CD4-positive, alpha-beta T cell (primary cell): ENCODE measurements at regions not wholly inside any gene's neighbourhood (a gene's known extent, or its start where the extent isn't known, plus 50 kb on each side); places are given as distances from the start of the nearest gene placed in this dataset.

Experiments
- ATAC-seq: fragments of 200-7000 bp; cut with Tn5 transposase; one replicate; pipeline ENCODE4 v1.10.0; 2022; ENCODE audit warnings: mild to moderate bottlenecking; ENCODE audit not compliant: poor library complexity
- CTCF ChIA-PET: fragments of 350-600 bp; sonication (Branson Sonifier 250); formaldehyde crosslinking; loops from one replicate; lab custom pipeline; 2021; ENCODE audit warnings: antibody characterized with exemption, inconsistent platforms; lab: Charles Lee
- POLR2A ChIA-PET: fragments of 350-600 bp; sonication (Branson Sonifier 250); formaldehyde crosslinking; loops from one replicate; lab custom pipeline; 2021; ENCODE audit warnings: antibody characterized with exemption, inconsistent platforms; lab: Charles Lee
- DNase-seq, 14 experiments: peaks; one replicate each; pipeline ENCODE4 v3.0.0-alpha.2; 2013 to 2020; ENCODE audit warnings: mixed read lengths in 2 of 14
- H3K27ac ChIP-seq, 2 donors: one replicate each; pipeline versions ENCODE4 v1.5.1 to v1.7.0; 2013; ENCODE audit warnings: low read length in 2 of 2, low read depth in 1 of 2, mild to moderate bottlenecking in 1 of 2
- H3K27me3 ChIP-seq, 2 experiments: 1 replicate in 1 of 2; 2 replicates in 1 of 2; pipeline versions ENCODE4 v1.6.1 to v1.7.0; 2013; ENCODE audit warnings: low read length in 2 of 2, control low read depth in 1 of 2, mild to moderate bottlenecking in 1 of 2, moderate library complexity in 1 of 2; ENCODE audit not compliant: insufficient read depth in 2 of 2, control insufficient read depth in 1 of 2
- H3K36me3 ChIP-seq: one replicate; pipeline ENCODE4 v1.6.1; 2013; ENCODE audit warnings: low read length, control low read depth; ENCODE audit not compliant: insufficient read depth
- H3K4me1 ChIP-seq: one replicate; pipeline ENCODE4 v1.6.1; 2013; ENCODE audit warnings: low read length, control low read depth; ENCODE audit not compliant: insufficient read depth
- H3K4me3 ChIP-seq: one replicate; pipeline ENCODE4 v1.5.1; 2013; ENCODE audit warnings: mild to moderate bottlenecking, low read length, moderate library complexity
- H3K9me3 ChIP-seq, 2 experiments: 1 replicate in 1 of 2; 2 replicates in 1 of 2; pipeline versions ENCODE4 v1.6.1 to v1.7.0; 2013; ENCODE audit warnings: low read length in 2 of 2, mild to moderate bottlenecking in 2 of 2, control low read depth in 1 of 2, moderate library complexity in 1 of 2; ENCODE audit not compliant: control insufficient read depth in 1 of 2, insufficient read depth in 1 of 2
- H3K27ac Mint-ChIP-seq: one replicate; pipeline ENCODE4 v1.8.0; 2020; ENCODE audit warnings: mixed read lengths
- H3K27me3 Mint-ChIP-seq: one replicate; pipeline ENCODE4 v1.8.0; 2021; ENCODE audit warnings: mixed read lengths
- H3K36me3 Mint-ChIP-seq: one replicate; pipeline ENCODE4 v1.8.0; 2021; ENCODE audit warnings: low read depth, mixed read lengths
- H3K4me1 Mint-ChIP-seq: one replicate; pipeline ENCODE4 v1.8.0; 2021; ENCODE audit warnings: low read depth, mixed read lengths
- H3K4me3 Mint-ChIP-seq: one replicate; pipeline ENCODE4 v1.8.0; 2020; ENCODE audit warnings: mild to moderate bottlenecking, mixed read lengths
- H3K9me3 Mint-ChIP-seq: one replicate; pipeline ENCODE4 v1.8.0; 2020; ENCODE audit warnings: mixed read lengths
- CTCF ChIP-seq: fragments of 200-600 bp; IDR thresholded peaks from one replicate; pipeline ENCODE4 v1.8.0; 2022; ENCODE audit warnings: antibody characterized with exemption, mild to moderate bottlenecking
- intact Hi-C, 2 experiments: fragments of 100-400 bp; cut with DNase I in 1 of 2; cut with micrococcal nuclease in 1 of 2; formaldehyde crosslinking; loops; one replicate each; pipeline versions ENCODE4 v1.15.1 to v1.9.0; 2023 to 2025; cut with DNase I, micrococcal nuclease

DNA sequence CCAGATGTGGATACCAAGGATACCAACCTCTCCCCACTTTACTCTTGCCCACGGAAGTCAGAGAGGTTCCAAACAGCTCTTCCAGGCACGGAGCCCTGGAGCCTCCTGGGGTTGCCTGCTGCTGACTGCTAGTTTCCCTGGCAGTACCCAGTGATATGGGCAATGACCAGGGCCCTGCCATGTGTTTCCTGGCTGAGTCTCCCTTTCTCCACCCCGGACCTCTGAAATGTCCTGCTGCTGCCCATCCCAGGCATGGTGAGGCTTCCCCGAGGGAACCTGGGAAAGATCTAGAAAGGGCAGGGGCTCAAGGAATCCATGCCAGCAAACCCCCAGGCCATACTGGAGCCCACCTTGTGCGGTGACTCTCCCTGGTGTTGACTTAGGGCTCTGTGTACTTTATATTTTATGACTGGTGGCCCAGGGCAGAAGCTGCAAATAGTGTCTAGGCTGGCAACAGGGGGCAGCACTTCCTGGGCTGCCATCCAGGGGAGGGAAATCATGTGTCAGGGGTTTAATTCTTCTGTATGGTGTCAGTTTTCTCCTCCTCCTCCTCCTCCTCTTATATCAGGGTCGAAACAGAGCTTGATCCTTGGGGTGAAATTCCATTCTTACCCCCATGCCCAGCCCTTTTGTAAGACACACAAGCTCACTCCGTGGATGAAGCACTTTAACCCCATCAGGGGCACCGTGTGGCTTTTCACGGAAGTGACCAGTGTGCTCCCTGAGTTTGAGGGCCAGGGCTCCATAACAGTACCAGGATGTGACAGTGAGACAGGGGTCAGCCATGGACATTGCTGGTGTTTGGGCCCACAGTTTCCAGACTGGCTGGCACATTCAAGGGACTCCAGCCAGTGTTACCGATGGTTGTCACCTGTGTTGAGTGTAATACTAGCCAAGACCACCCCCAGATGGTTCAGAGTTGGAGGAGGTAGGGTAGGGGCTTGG is 62.4 kb upstream of the GDF10 start:
- Histone ChIP-seq H3K4me3 (no peak overlapping the region), H3K36me3 (no peaks in the 10 kb centered on the region), H3K4me1 (peaks cover 6% of the 10 kb centered on the region), H3K27me3 (no peaks in the 10 kb centered on the region), H3K9me3 (no peaks in the 10 kb centered on the region), H3K27ac (no peak overlapping the region)
- no peaks in the 10 kb centered on the region for H3K27me3 Mint-ChIP-seq
- no peak overlapping the region for H3K27ac Mint-ChIP-seq
- ChIA-PET CTCF (no interaction called here), POLR2A (interaction anchor here (1.0 kb wide), 1 partner anchor 23 kb away, joined by 3 read pairs; no protein-coding TSS in a partner anchor)
- intact Hi-C loops, result no loop called here
- ATAC-seq (no peak), DNase-seq (peak in 1 of 14 experiments; percentile 19)
- TF ChIP-seq CTCF, result no peak
- no peak overlapping the region for H3K4me3 Mint-ChIP-seq
- peaks cover 11% of the 10 kb centered on the region for H3K4me1 Mint-ChIP-seq
- H3K9me3 Mint-ChIP-seq, result no peaks in the 10 kb centered on the region
- no peaks in the 10 kb centered on the region for H3K36me3 Mint-ChIP-seq

GRCh38 chr10:47238331-47239095 is 61.5 kb upstream of the GDF10 start:
- no peak overlapping the region for H3K27ac ChIP-seq
- no peaks in the 10 kb centered on the region for H3K27me3 ChIP-seq
- Mint-ChIP-seq H3K27ac (no peak overlapping the region), H3K4me1 (peaks cover 11% of the 10 kb centered on the region), H3K9me3 (no peaks in the 10 kb centered on the region), H3K4me3 (no peak overlapping the region), H3K27me3 (no peaks in the 10 kb centered on the region), H3K36me3 (no peaks in the 10 kb centered on the region)
- POLR2A ChIA-PET, result interaction anchor here (1.0 kb wide), 1 partner anchor 22 kb away, joined by 3 read pairs; no protein-coding TSS in a partner anchor
- no peak for TF ChIP-seq CTCF
- ATAC-seq (no peak), DNase-seq (peak in 1 of 14 experiments; percentile 29)
- H3K36me3 ChIP-seq, result no peaks in the 10 kb centered on the region
- H3K4me1 ChIP-seq, result peaks cover 6% of the 10 kb centered on the region
- H3K9me3 ChIP-seq, result no peaks in the 10 kb centered on the region
- CTCF ChIA-PET, result no interaction called here
- H3K4me3 ChIP-seq, result no peak overlapping the region
- intact Hi-C loops, result no loop called here

DNA sequence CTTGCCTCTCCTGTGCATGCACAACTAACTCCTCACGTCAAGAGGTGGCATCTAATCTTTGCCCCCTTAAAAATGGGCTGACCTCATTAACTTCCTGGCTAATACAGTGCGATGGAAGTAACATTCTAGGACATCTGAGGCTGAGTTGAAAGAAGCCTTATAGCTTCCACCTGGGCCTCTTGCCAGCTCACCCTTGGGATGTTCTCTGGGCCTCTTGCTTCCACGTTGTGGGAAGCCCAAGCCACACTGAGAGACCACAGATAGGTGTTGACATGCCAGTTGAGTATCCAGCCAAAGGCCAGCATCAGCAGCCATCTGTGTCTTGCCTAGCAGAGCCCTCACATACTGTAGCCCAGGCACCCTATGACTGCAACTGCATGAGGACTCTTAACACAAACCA is 60.8 kb upstream of the GDF10 start:
- ATAC-seq, result no peak

More for the DNA sequence above, 60.8 kb upstream of the GDF10 start:
- Histone ChIP-seq H3K4me3 (no peak overlapping the region), H3K4me1 (peaks cover 6% of the 10 kb centered on the region), H3K36me3 (no peaks in the 10 kb centered on the region), H3K27ac (no peak overlapping the region), H3K9me3 (no peaks in the 10 kb centered on the region), H3K27me3 (no peaks in the 10 kb centered on the region)
- CTCF ChIA-PET, result no interaction called here
- no peaks in the 10 kb centered on the region for H3K36me3 Mint-ChIP-seq
- H3K4me1 Mint-ChIP-seq, result peaks cover 11% of the 10 kb centered on the region
- H3K4me3 Mint-ChIP-seq, result no peak overlapping the region
- no peaks in the 10 kb centered on the region for H3K27me3 Mint-ChIP-seq
- DNase-seq, result peak in 1 of 14 experiments; percentile 25
- no peak for TF ChIP-seq CTCF
- POLR2A ChIA-PET, result no interaction called here
- H3K27ac Mint-ChIP-seq, result no peak overlapping the region
- intact Hi-C loops, result no loop called here
- H3K9me3 Mint-ChIP-seq, result no peaks in the 10 kb centered on the region
